HCT116 (cell line): ENCODE measurements at regions not wholly inside any gene's neighbourhood (a gene's known extent, or its start where the extent isn't known, plus 50 kb on each side); places are given as distances from the start of the nearest gene placed in this dataset.

Experiments
- ATAC-seq: fragments of 200-7000 bp; cut with Tn5 transposase; 2 replicates; pipeline ENCODE4 v1.9.1; 2020; ENCODE audit warnings: mild to moderate bottlenecking, moderate library complexity
- BruUV-seq: library from RNA; stranded (reverse); fragments of 400-500 nt; replicated peaks from 2 replicates; lab custom pipeline; 2021; lab: Mats Ljungman, UMichigan
- CTCF ChIA-PET: fragments of 300-600 bp; sonication (Branson Sonifier 250); formaldehyde crosslinking; loops from one replicate; lab custom pipeline; 2021; ENCODE audit warnings: antibody characterized with exemption; lab: Charles Lee
- POLR2A ChIA-PET: fragments of 300-600, 350-600 bp; sonication (Branson Sonifier 250); formaldehyde crosslinking; loops from one replicate; lab custom pipeline; 2021; ENCODE audit warnings: antibody characterized with exemption; lab: Charles Lee
- RAD21 ChIA-PET, 2 experiments: fragments of 300-600 bp; sonication (Branson Sonifier 250); formaldehyde crosslinking; loops; one replicate each; lab custom pipeline; 2023; ENCODE audit warnings: low total read pairs in 2 of 2; ENCODE audit not compliant: uncharacterized antibody in 2 of 2, unreplicated experiment in 2 of 2, low non-redundant PET in 1 of 2; lab: Charles Lee
- DNase-seq: peaks from one replicate; pipeline ENCODE4 v3.0.0-alpha.2; 2010; ENCODE audit warnings: low read depth, low spot score
- H2AFZ ChIP-seq: fragments of 200-600 bp; shearing (Covaris generic), sonication (generic); 2 replicates; pipeline ENCODE4 v1.6.1; 2017; ENCODE audit warnings: low read depth, mixed run types, mixed read lengths, antibody characterized with exemption, low read length; ENCODE audit not compliant: poor library complexity, severe bottlenecking
- H3K27ac ChIP-seq: 2 replicates; pipeline ENCODE4 v1.5.1; 2012; ENCODE audit warnings: low read depth, low read length
- H3K27me3 ChIP-seq: fragments of 200-600 bp; sonication (generic); 2 replicates; pipeline ENCODE4 v1.6.1; 2016; ENCODE audit warnings: mixed run types, low read length, mixed read lengths; ENCODE audit not compliant: insufficient read depth
- H3K36me3 ChIP-seq, 2 experiments: fragments of 200-500 bp in 1 of 2; fragments of 200-600 bp in 1 of 2; sonication (Bioruptor generic) in 1 of 2; sonication (generic) in 1 of 2; 2 replicates each; pipeline versions ENCODE4 v1.5.1 to v1.6.1; 2014 to 2016; ENCODE audit warnings: low read length in 2 of 2, inconsistent platforms in 1 of 2, mixed read lengths in 1 of 2, mixed run types in 1 of 2; ENCODE audit not compliant: insufficient read depth in 2 of 2, control insufficient read depth in 1 of 2
- H3K4me1 ChIP-seq, 2 experiments: fragments of 200-600 bp in 1 of 2; sonication (generic) in 1 of 2; 2 replicates each; pipeline versions ENCODE4 v1.5.1 to v1.6.1; 2012 to 2017; ENCODE audit warnings: low read length in 2 of 2, inconsistent platforms in 1 of 2, mild to moderate bottlenecking in 1 of 2, mixed read lengths in 1 of 2, mixed run types in 1 of 2, moderate library complexity in 1 of 2; ENCODE audit not compliant: insufficient read depth in 2 of 2, control insufficient read depth in 1 of 2
- H3K4me2 ChIP-seq: fragments of 200-600 bp; sonication (generic); 2 replicates; pipeline ENCODE4 v1.6.1; 2017; ENCODE audit warnings: mixed run types, low read length, mixed read lengths
- H3K4me3 ChIP-seq, 2 experiments: fragments of 200-600 bp in 1 of 2; sonication (generic) in 1 of 2; replicated peaks in 1 of 2; 2 replicates each; pipeline ENCODE4 v1.5.1; 2011 to 2016; ENCODE audit warnings: low read length in 2 of 2, control low read depth in 1 of 2, low read depth in 1 of 2, mild to moderate bottlenecking in 1 of 2, mixed read lengths in 1 of 2, mixed run types in 1 of 2
- H3K79me2 ChIP-seq: fragments of 200-600 bp; sonication (generic); 2 replicates; pipeline ENCODE4 v1.6.1; 2017; ENCODE audit warnings: mild to moderate bottlenecking, mixed run types, low read length, moderate library complexity, mixed read lengths; ENCODE audit not compliant: insufficient read depth
- H3K9ac ChIP-seq: fragments of 200-600 bp; sonication (generic); 2 replicates; pipeline ENCODE4 v1.6.1; 2016; ENCODE audit warnings: low read length, mixed read lengths
- H3K9me2 ChIP-seq: fragments of 200-600 bp; sonication (generic), shearing (Covaris generic); 2 replicates; pipeline ENCODE4 v1.6.1; 2017; ENCODE audit warnings: mixed run types, mild to moderate bottlenecking, moderate library complexity; ENCODE audit not compliant: insufficient read depth
- H3K9me3 ChIP-seq, 2 experiments: fragments of 200-500 bp in 1 of 2; fragments of 200-600 bp in 1 of 2; sonication (Bioruptor generic) in 1 of 2; sonication (generic) in 1 of 2; 2 replicates each; pipeline ENCODE4 v1.6.1; 2014 to 2017; ENCODE audit warnings: low read length in 2 of 2, mixed read lengths in 2 of 2, inconsistent platforms in 1 of 2, low read depth in 1 of 2, mild to moderate bottlenecking in 1 of 2, mixed run types in 1 of 2, moderate library complexity in 1 of 2; ENCODE audit not compliant: control insufficient read depth in 1 of 2, insufficient read depth in 1 of 2
- H4K20me1 ChIP-seq: fragments of 200-600 bp; sonication (generic), shearing (Covaris generic); 2 replicates; pipeline ENCODE4 v1.6.1; 2017; ENCODE audit warnings: mixed run types, mild to moderate bottlenecking, moderate library complexity; ENCODE audit not compliant: insufficient read depth
- CBX3 ChIP-seq: IDR thresholded peaks from 2 replicates; pipeline ENCODE4 v1.6.1; 2012; ENCODE audit warnings: low read depth
- CEBPB ChIP-seq: IDR thresholded peaks from 2 replicates; pipeline ENCODE4 v1.6.1; 2012; ENCODE audit warnings: low read depth
- CTCF ChIP-seq, 3 experiments: fragments of 200-600 bp in 1 of 3; sonication (generic) in 1 of 3; IDR thresholded peaks in 2 of 3; conservative IDR thresholded peaks in 1 of 3; 2 replicates each; pipeline ENCODE4 v1.5.1; 2012 to 2017; ENCODE audit warnings: low read depth in 2 of 3, low read length in 2 of 3, antibody characterized with exemption in 1 of 3, borderline replicate concordance in 1 of 3, control low read depth in 1 of 3, mild to moderate bottlenecking in 1 of 3, mixed read lengths in 1 of 3, mixed run types in 1 of 3, moderate library complexity in 1 of 3; ENCODE audit not compliant: insufficient read depth in 1 of 3
- EGR1 ChIP-seq: IDR thresholded peaks from 2 replicates; pipeline ENCODE4 v1.6.1; 2012; ENCODE audit warnings: low read depth
- JUND ChIP-seq: IDR thresholded peaks from 2 replicates; pipeline ENCODE4 v1.6.1; 2012
- POLR2A ChIP-seq: IDR thresholded peaks from 2 replicates; pipeline ENCODE4 v1.7.0; 2011; ENCODE audit warnings: borderline replicate concordance; ENCODE audit not compliant: insufficient read depth, insufficient read length; ENCODE audit errors: extremely low read depth
- POLR2AphosphoS5 ChIP-seq: IDR thresholded peaks from 2 replicates; pipeline ENCODE4 v1.6.1; 2011; ENCODE audit warnings: mild to moderate bottlenecking, low read depth, low read length, moderate library complexity
- RAD21 ChIP-seq: IDR thresholded peaks from 2 replicates; pipeline ENCODE4 v1.6.1; 2012; ENCODE audit warnings: low read depth, mild to moderate bottlenecking
- REST ChIP-seq: IDR thresholded peaks from 2 replicates; pipeline ENCODE4 v1.6.1; 2012; ENCODE audit warnings: low read depth
- SIN3A ChIP-seq: IDR thresholded peaks from 2 replicates; pipeline ENCODE4 v1.6.1; 2012; ENCODE audit warnings: low read depth
- SP1 ChIP-seq: IDR thresholded peaks from 2 replicates; pipeline ENCODE4 v1.6.1; 2012; ENCODE audit warnings: low read depth
- SRF ChIP-seq: IDR thresholded peaks from 2 replicates; pipeline ENCODE4 v1.6.1; 2012; ENCODE audit warnings: low read depth
- TCF7L2 ChIP-seq: IDR thresholded peaks from 2 replicates; pipeline ENCODE4 v1.7.0; 2011; ENCODE audit warnings: borderline replicate concordance, inconsistent platforms; ENCODE audit not compliant: insufficient read depth, insufficient read length; ENCODE audit errors: extremely low read depth
- ZFX ChIP-seq: fragments of 450-650 bp; IDR thresholded peaks from 2 replicates; pipeline ENCODE4 v1.6.1; 2017
- intact Hi-C: fragments of 100-400 bp; cut with micrococcal nuclease; formaldehyde crosslinking; loops from 2 replicates; pipeline ENCODE4 v1.10.0; 2022

DNA sequence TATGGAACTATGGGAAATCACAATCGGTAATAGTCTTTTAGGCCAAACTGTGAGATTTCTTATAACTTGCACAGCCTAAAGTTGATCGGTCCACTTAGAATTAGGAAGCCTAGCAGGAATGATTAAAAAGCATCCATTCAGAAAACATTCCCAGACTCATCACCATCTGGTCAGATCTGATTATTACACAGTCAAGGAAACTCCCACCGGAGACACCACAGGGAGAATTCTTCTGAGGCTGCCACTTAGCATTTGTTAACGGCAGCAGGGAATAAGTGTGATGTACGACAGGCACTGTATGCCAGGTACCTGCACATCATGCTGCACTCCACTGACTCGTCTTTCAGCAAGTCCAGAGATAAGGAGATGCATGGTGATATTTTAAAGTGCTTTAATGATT lies 227.6 kb upstream of the STEAP1 start:
- intact Hi-C loops = no loop called here
- Histone ChIP-seq H3K9ac (no peak overlapping the region), H3K4me3 (no peak overlapping the region), H3K79me2 (no peaks in the 10 kb centered on the region), H3K36me3 (no peaks in the 10 kb centered on the region), H2AFZ (no peak overlapping the region), H3K4me2 (no peak overlapping the region), H3K4me1 (no peaks in the 10 kb centered on the region), H3K27ac (no peak overlapping the region), H3K27me3 (no peaks in the 10 kb centered on the region; the same call in 1 of the 2 replicates), H3K9me2 (no peaks in the 10 kb centered on the region), H3K9me3 (no peaks in the 10 kb centered on the region), H4K20me1 (no peaks in the 10 kb centered on the region)
- DNase-seq (no peak), ATAC-seq (no peak)
- ChIA-PET RAD21 (no interaction called here), POLR2A (no interaction called here), CTCF (no interaction called here)
- no peak for TF ChIP-seq EGR1
- TF ChIP-seq REST = no peak
- no peak for TF ChIP-seq SP1
- TF ChIP-seq TCF7L2 = no peak
- no peak for TF ChIP-seq POLR2A
- no peak for TF ChIP-seq RAD21
- BruUV-seq = no TSS peak

DNA sequence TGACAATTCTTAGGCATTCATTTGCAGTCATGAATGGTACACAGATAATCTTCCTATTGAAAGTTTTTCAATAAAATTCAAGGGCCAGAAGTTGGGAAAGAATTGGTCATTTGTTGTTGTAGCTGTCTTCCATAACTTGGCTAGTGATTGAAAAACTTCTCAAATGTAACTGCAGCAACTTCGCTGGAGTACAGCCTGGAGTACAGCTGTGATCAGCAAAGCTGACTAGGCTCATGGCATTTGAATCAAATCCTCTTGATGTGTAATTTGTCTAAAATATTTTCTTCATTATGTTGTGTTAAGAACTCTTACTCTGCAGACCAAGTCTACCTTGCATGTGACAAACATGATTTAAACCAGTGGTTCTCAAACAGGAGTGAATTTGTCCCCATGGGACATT lies 226.5 kb upstream of the STEAP1 start:
- H3K36me3 ChIP-seq = no peaks in the 10 kb centered on the region
- no peak for DNase-seq
- H3K27ac ChIP-seq = no peak overlapping the region
- no peaks in the 10 kb centered on the region for H3K9me3 ChIP-seq
- H3K79me2 ChIP-seq = no peaks in the 10 kb centered on the region
- no peaks in the 10 kb centered on the region for H4K20me1 ChIP-seq
- no peaks in the 10 kb centered on the region for H3K4me1 ChIP-seq
- no peak overlapping the region for H2AFZ ChIP-seq
- ATAC-seq = no peak
- no peak overlapping the region for H3K9ac ChIP-seq
- POLR2A ChIA-PET = no interaction called here
- intact Hi-C loops = no loop called here
- CTCF ChIA-PET = no interaction called here
- no peaks in the 10 kb centered on the region; the same call in 1 of the 2 replicates for H3K27me3 ChIP-seq
- no peak overlapping the region for H3K4me3 ChIP-seq
- H3K9me2 ChIP-seq = no peaks in the 10 kb centered on the region
- no TSS peak for BruUV-seq
- no peak overlapping the region for H3K4me2 ChIP-seq
- RAD21 ChIA-PET = no interaction called here
- TF ChIP-seq SRF (no peak), CEBPB (no peak), REST (no peak), JUND (no peak), CBX3 (no peak), SP1 (no peak), SIN3A (no peak), POLR2AphosphoS5 (no peak), EGR1 (no peak), ZFX (no peak), CTCF (IDR thresholded peaks at IDR 0.05 in 2 of 3, conservative IDR thresholded peaks at IDR 0.05 in 1 of 3; ENCODE audit: borderline replicate concordance in 1 of 3, insufficient read depth in 1 of 3, low read depth in 2 of 3, low read length in 2 of 3) (no peak)
